PC-9 (cell line): ENCODE measurements at regions not wholly inside any gene's neighbourhood (a gene's known extent, or its start where the extent isn't known, plus 50 kb on each side); places are given as distances from the start of the nearest gene placed in this dataset.
A peak's percentile ranks its signal among the peaks of the same experiment; 100 is the strongest.
"Not testable (repeated sequence)": the region's sequence is repeated elsewhere in the genome, so short reads cannot be mapped to it uniquely, and the experiment has no call there.

Experiments used
- BruUV-seq: library from RNA; stranded (reverse); fragments of 400-500 nt; replicated peaks from 2 replicates; lab custom pipeline; 2021; lab: Mats Ljungman, UMichigan
- CTCF ChIA-PET: fragments of 300-600 bp; sonication (Branson Sonifier 250); formaldehyde crosslinking; loops from one replicate; lab custom pipeline; 2022; ENCODE audit warnings: antibody characterized with exemption; lab: Charles Lee
- POLR2A ChIA-PET: fragments of 300-600 bp; sonication (Branson Sonifier 250); formaldehyde crosslinking; loops from one replicate; lab custom pipeline; 2022; ENCODE audit warnings: antibody characterized with exemption; ENCODE audit not compliant: unreplicated experiment; lab: Charles Lee
- DNase-seq, 2 experiments: peaks; one replicate each; pipeline versions ENCODE4 v3.0.0 to v3.0.0-alpha.2; 2015 to 2022; ENCODE audit warnings: mixed read lengths in 1 of 2
- H2AFZ ChIP-seq: fragments of 200-600 bp; sonication (generic); 2 replicates; pipeline ENCODE4 v1.8.1; 2017; ENCODE audit warnings: antibody characterized with exemption
- H3F3A ChIP-seq: fragments of 200-600 bp; sonication (generic); 2 replicates; pipeline ENCODE4 v1.8.1; 2017; ENCODE audit warnings: antibody characterized with exemption, mild to moderate bottlenecking, low read depth; ENCODE audit not compliant: insufficient read depth
- H3K27ac ChIP-seq: fragments of 200-600 bp; sonication (generic); 2 replicates; pipeline ENCODE4 v1.6.1; 2016; ENCODE audit warnings: mixed run types
- H3K27me3 ChIP-seq: fragments of 200-600 bp; sonication (generic); 2 replicates; pipeline ENCODE4 v1.6.1; 2016; ENCODE audit warnings: low read depth, mixed run types; ENCODE audit not compliant: insufficient read depth
- H3K36me3 ChIP-seq: fragments of 200-600 bp; sonication (generic); 2 replicates; pipeline ENCODE4 v1.6.1; 2016; ENCODE audit warnings: low read depth, mixed run types
- H3K4me1 ChIP-seq: fragments of 200-600 bp; sonication (generic); replicated peaks from 2 replicates; pipeline ENCODE4 v1.6.1; 2016; ENCODE audit warnings: mixed run types; ENCODE audit not compliant: insufficient read depth
- H3K4me2 ChIP-seq: fragments of 200-600 bp; sonication (generic); 2 replicates; pipeline ENCODE4 v1.6.1; 2017; ENCODE audit warnings: mixed run types
- H3K4me3 ChIP-seq: fragments of 200-600 bp; sonication (generic); 2 replicates; pipeline ENCODE4 v1.6.1; 2016; ENCODE audit warnings: mixed run types
- H3K79me2 ChIP-seq: fragments of 200-600 bp; sonication (generic); 2 replicates; pipeline ENCODE4 v1.6.1; 2017; ENCODE audit warnings: low read depth, mixed run types
- H3K9me2 ChIP-seq: fragments of 200-600 bp; sonication (generic); 2 replicates; pipeline ENCODE4 v1.8.1; 2017; ENCODE audit warnings: mild to moderate bottlenecking; ENCODE audit not compliant: insufficient read depth
- H3K9me3 ChIP-seq: fragments of 200-600 bp; sonication (generic); 2 replicates; pipeline ENCODE4 v1.8.1; 2016; ENCODE audit warnings: low read depth; ENCODE audit not compliant: insufficient read depth
- H4K20me1 ChIP-seq: fragments of 200-600 bp; sonication (generic); 2 replicates; pipeline ENCODE4 v1.8.1; 2017; ENCODE audit not compliant: insufficient read depth
- CTCF ChIP-seq: fragments of 200-600 bp; sonication (generic); conservative IDR thresholded peaks from 2 replicates; pipeline ENCODE4 v1.6.1; 2017; ENCODE audit warnings: mixed run types, antibody characterized with exemption, mild to moderate bottlenecking, moderate library complexity
- EZH2 ChIP-seq: fragments of 200-600 bp; sonication (generic); IDR thresholded peaks from 2 replicates; pipeline ENCODE4 v1.8.0; 2017; ENCODE audit warnings: antibody characterized with exemption, low read depth
- intact Hi-C: fragments of 100-400 bp; cut with micrococcal nuclease; formaldehyde crosslinking; loops from one replicate; pipeline ENCODE4 v1.10.0; 2022; ENCODE audit not compliant: unreplicated experiment

GRCh38 chr2:215535125-215535668 is 99.3 kb upstream of the FN1 start:
- no peaks in the 10 kb centered on the region for H3K9me2 ChIP-seq
- CTCF ChIA-PET, result no interaction called here
- H3K27ac ChIP-seq, result no peak overlapping the region
- no peak overlapping the region for H2AFZ ChIP-seq
- peak in 1 of 2 experiments; percentile 51 for DNase-seq
- no TSS peak for BruUV-seq
- peaks cover 15% of the 10 kb centered on the region for H3K4me1 ChIP-seq
- H3K27me3 ChIP-seq, result no peaks in the 10 kb centered on the region
- no peaks in the 10 kb centered on the region for H3K79me2 ChIP-seq
- no peak for TF ChIP-seq EZH2
- no peak overlapping the region for H3K4me3 ChIP-seq
- intact Hi-C loops, result no loop called here
- no peaks in the 10 kb centered on the region for H3K9me3 ChIP-seq
- no peaks in the 10 kb centered on the region for H4K20me1 ChIP-seq
- no peak overlapping the region for H3K4me2 ChIP-seq
- POLR2A ChIA-PET, result no interaction called here
- no peaks in the 10 kb centered on the region for H3K36me3 ChIP-seq
- no peaks in the 10 kb centered on the region for H3F3A ChIP-seq

GRCh38 chr2:215533716-215534115 is 97.8 kb upstream of the FN1 start:
- H3K9me2 ChIP-seq, H2AFZ ChIP-seq, H3K4me3 ChIP-seq, H3K27me3 ChIP-seq, CTCF ChIA-PET, BruUV-seq, H3K4me2 ChIP-seq, H3K36me3 ChIP-seq, intact Hi-C loops, H4K20me1 ChIP-seq, H3K79me2 ChIP-seq, H3K27ac ChIP-seq, POLR2A ChIA-PET, DNase-seq, H3F3A ChIP-seq: not testable (repeated sequence)
- H3K4me1 ChIP-seq, result peaks cover 29% of the 10 kb centered on the region
- peaks cover 11% of the 10 kb centered on the region for H3K9me3 ChIP-seq

GRCh38 chr2:215532844-215533243 is 97.0 kb upstream of the FN1 start:
- H3K27me3 ChIP-seq, result no peaks in the 10 kb centered on the region
- H3K36me3 ChIP-seq, result no peaks in the 10 kb centered on the region
- ChIA-PET CTCF (no interaction called here), POLR2A (no interaction called here)
- no peak overlapping the region for H2AFZ ChIP-seq
- peaks cover 11% of the 10 kb centered on the region for H3K9me3 ChIP-seq
- H3K4me1 ChIP-seq, result peaks cover 37% of the 10 kb centered on the region
- no peaks in the 10 kb centered on the region for H3K9me2 ChIP-seq
- intact Hi-C loops, result no loop called here
- H3K4me2 ChIP-seq, result no peak overlapping the region
- H3K4me3 ChIP-seq, result no peak overlapping the region
- peak in 1 of 2 experiments; percentile 9 for DNase-seq
- BruUV-seq, result no TSS peak
- TF ChIP-seq CTCF (no peak), EZH2 (no peak)
- no peaks in the 10 kb centered on the region for H3K79me2 ChIP-seq
- 0 out of 2 replicates have a peak, but pooled peaks cover 5% of the 10 kb centered on the region for H3F3A ChIP-seq
- no peaks in the 10 kb centered on the region for H4K20me1 ChIP-seq
- no peak overlapping the region for H3K27ac ChIP-seq

GRCh38 chr2:215531284-215531683 is 95.4 kb upstream of the FN1 start:
- H3K4me1 ChIP-seq, result peaks cover 40% of the 10 kb centered on the region
- H2AFZ ChIP-seq, result no peak overlapping the region; the same call in 1 of the 2 replicates
- TF ChIP-seq EZH2 (no peak), CTCF (no peak)
- no TSS peak for BruUV-seq
- no peak overlapping the region for H3K4me3 ChIP-seq
- intact Hi-C loops, result no loop called here
- CTCF ChIA-PET, result no interaction called here
- peaks cover 20% of the 10 kb centered on the region for H3K9me3 ChIP-seq
- H3K36me3 ChIP-seq, result no peaks in the 10 kb centered on the region
- no peak overlapping the region for H3K4me2 ChIP-seq
- no peaks in the 10 kb centered on the region for H3K9me2 ChIP-seq
- H3F3A ChIP-seq, result 0 out of 2 replicates have a peak, but pooled peaks cover 5% of the 10 kb centered on the region
- H3K27ac ChIP-seq, result no peak overlapping the region
- POLR2A ChIA-PET, result no interaction called here
- H3K27me3 ChIP-seq, result no peaks in the 10 kb centered on the region
- DNase-seq, result no peak
- no peaks in the 10 kb centered on the region for H3K79me2 ChIP-seq
- H4K20me1 ChIP-seq, result no peaks in the 10 kb centered on the region
